ENCODE measurements at regions not wholly inside any gene's neighbourhood (a gene's known extent, or its start where the extent isn't known, plus 50 kb on each side); places are given as distances from the start of the nearest gene placed in this dataset.

GRCh38 chr20:60212695-60213094 is 254.5 kb downstream of the CDH26 start:
- intact Hi-C loops (cut with micrococcal nuclease), result loop anchor here (5.0 kb wide), 2 partner anchors 50 to 1015 kb away; no protein-coding TSS in a partner anchor
- Mint-ChIP-seq H3K9me3 (no peaks in the 10 kb centered on the region), H3K36me3 (ENCODE audit: low read depth) (no peaks in the 10 kb centered on the region), H3K27me3 (ENCODE audit: low read depth) (peaks cover 2% of the 10 kb centered on the region), H3K4me3 (no peak overlapping the region), H3K27ac (no peak overlapping the region), H3K4me1 (ENCODE audit: low read depth) (peaks cover 3% of the 10 kb centered on the region)
- DNase-seq, result no peak
- CTCF ChIA-PET, result interaction anchor here (2.0 kb wide), 1 partner anchor 52 kb away, joined by 6 read pairs; no protein-coding TSS in a partner anchor

DNA sequence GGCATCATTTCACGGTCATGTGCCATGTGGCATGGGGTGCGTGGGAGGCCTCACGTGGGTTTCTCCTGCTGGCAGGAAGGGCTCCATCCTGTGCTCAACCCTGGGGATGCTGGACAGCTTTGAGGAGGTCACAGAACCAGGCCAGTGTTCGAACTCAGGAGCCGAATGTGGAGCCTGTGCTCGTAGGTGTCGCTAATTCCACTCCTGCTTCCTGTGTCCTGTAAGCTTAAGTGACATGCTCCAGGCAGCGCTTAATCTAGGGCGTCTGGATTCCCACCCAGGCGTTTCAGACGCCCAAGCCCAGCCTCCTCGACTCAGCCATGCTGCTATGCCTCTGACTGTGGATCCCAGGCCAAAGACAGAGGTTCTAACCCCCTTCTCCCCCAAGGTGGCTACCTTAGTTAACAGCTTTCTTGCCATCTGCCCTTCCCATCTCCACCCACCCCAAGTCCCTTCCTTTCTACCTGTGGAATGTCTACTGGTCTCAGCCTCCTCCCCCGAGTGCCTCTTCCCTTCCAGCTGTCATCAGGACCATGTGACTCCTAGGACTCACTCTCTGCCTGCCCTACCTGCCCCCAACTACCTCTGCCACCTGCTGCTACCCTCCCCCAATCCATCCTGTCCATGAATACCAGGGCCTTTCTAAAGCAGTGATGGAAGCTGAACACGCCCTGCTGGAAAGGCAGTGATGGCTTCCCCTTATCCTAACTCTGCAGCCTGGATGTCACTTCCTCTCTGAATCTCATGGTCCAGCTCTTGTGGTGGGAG is 255.1 kb downstream of the CDH26 start:
- CTCF ChIA-PET, result interaction anchor here (1.0 to 2.0 kb wide), 3 partner anchors 8 to 156 kb away, joined by 4 to 6 read pairs (median 5); no protein-coding TSS in a partner anchor
- H3K27ac Mint-ChIP-seq, result no peak overlapping the region
- peaks cover 2% of the 10 kb centered on the region for H3K27me3 Mint-ChIP-seq (ENCODE audit: low read depth)
- no peak overlapping the region for H3K4me3 Mint-ChIP-seq
- H3K36me3 Mint-ChIP-seq (ENCODE audit: low read depth), result no peaks in the 10 kb centered on the region
- intact Hi-C loops (cut with micrococcal nuclease), result loop anchor here (5.0 kb wide), 2 partner anchors 49 to 1014 kb away; no protein-coding TSS in a partner anchor
- peaks cover 3% of the 10 kb centered on the region for H3K4me1 Mint-ChIP-seq (ENCODE audit: low read depth)
- DNase-seq, result no peak
- H3K9me3 Mint-ChIP-seq, result no peaks in the 10 kb centered on the region

DNA sequence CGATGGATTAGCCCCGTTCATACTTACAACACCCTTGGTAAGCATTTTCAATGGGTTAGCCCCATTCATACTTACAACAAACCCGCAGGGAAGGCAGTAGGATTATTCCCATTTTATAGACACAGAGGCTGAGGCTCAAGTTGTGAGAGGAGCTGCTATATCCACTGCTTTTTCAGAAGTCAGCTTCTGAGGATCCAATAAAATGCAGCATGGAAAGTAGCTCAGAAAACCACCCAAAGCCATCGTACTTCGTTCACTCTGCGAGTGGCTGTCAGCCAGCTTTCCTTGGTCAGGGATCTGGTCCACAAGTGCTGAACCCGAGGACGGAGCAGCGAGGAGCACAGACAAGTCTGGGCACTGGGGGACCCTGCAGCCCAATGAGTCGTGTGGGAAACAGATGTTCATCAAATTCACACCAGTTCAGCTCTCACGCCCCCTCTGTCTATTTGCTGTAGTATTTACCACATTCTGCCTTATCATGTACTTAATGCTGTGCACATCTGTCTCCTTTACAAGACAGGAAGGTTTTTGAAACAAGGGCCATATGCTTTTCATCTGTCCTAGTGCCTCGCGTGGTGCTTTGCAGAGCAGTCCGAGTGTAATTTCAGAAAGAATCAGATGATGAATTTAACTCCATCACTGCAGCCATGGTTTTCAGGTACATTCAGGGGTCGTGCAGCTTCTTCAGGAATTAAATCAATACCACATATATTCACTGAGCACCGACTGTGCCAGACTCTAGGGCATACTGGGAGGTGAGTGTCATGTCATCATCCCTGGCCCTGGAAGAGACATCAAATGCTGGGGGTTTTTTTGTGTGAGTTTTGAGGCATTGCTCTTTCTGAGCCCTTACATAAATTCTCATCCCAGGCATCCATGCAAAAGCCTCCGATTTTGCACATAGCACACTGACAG is 256.9 kb downstream of the CDH26 start:
- no peaks in the 10 kb centered on the region for H3K9me3 Mint-ChIP-seq

DNA sequence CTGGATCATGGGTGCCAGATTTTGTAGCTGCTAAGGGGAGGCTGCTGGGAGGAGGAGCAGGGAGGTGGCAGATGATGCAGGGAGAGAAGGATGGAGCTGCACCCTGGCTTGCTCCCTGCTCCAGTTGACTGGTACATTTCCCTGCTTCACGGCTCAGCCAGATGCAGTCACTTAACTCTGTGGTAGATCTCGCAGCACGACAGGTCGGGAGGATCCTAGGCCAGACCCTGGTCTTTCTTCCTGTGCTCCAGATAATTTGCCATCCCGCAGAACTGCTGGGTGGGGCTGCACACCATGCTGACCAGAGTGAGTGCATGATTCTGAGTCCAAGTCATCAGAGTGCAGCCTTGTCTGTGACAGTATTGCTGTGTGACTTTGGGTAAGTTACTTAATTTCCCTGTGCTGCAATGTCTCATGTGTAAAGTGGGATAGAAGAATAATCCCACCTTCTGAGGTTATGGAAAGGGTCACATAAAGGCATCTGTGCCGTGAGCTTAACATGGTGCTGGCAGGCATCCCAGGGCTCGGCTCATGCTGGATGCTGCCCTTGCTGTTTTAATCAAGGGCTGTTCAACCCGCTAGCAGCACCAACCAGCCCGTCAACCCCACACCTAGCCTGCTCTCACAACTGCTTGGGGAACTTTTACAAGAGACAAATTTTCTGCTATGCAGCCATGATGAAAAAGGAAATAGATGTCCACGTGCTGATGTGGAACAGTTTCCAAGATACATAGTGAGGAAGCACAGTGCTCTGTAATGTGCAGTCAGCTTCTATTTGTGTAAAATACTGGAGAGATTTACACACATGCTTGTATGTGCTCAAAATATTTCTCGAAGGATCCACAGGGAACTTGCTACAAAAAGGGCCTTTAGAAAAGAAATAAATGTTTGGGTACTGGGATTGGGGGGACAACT is 257.9 kb downstream of the CDH26 start:
- CTCF ChIA-PET, result interaction anchor here (0.6 kb wide), 1 partner anchor 1013 kb away, joined by 6 read pairs; no protein-coding TSS in a partner anchor
- Mint-ChIP-seq H3K27me3 (ENCODE audit: low read depth) (peaks cover 1% of the 10 kb centered on the region), H3K27ac (no peak overlapping the region), H3K4me3 (no peak overlapping the region), H3K9me3 (no peaks in the 10 kb centered on the region), H3K36me3 (ENCODE audit: low read depth) (no peaks in the 10 kb centered on the region), H3K4me1 (ENCODE audit: low read depth) (peaks cover 1% of the 10 kb centered on the region)
- DNase-seq, result no peak
- intact Hi-C loops (cut with micrococcal nuclease), result no loop called here

More for the DNA sequence above, 256.9 kb downstream of the CDH26 start:
- peaks cover 3% of the 10 kb centered on the region for H3K4me1 Mint-ChIP-seq (ENCODE audit: low read depth)
- CTCF ChIA-PET, result interaction anchor here (0.6 kb wide), 1 partner anchor 1014 kb away, joined by 6 read pairs; no protein-coding TSS in a partner anchor
- intact Hi-C loops (cut with micrococcal nuclease), result loop anchor here (5.0 kb wide), 2 partner anchors 47 to 1012 kb away; no protein-coding TSS in a partner anchor
- no peak overlapping the region for H3K27ac Mint-ChIP-seq
- DNase-seq, result no peak
- H3K27me3 Mint-ChIP-seq (ENCODE audit: low read depth), result peaks cover 2% of the 10 kb centered on the region
- no peak overlapping the region for H3K4me3 Mint-ChIP-seq
- no peaks in the 10 kb centered on the region for H3K36me3 Mint-ChIP-seq (ENCODE audit: low read depth)

DNA sequence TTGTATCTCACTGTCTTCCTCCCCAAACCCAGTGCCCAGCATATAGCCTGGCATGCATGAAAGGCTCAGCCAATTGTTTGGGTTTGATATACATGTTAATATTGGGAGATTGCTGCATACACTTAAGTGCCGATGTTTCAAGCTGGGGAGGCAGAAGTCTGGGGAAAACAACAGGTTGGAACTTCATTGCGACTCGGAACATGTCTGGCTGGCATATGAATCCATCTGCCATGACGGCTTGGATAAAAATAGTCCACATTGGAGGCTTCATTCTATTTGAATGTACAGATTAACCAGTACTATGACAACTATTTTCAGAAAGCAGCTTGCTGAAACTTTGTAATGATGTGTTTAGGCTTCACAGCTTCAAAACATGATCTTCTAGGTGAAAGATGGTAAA is 261.0 kb downstream of the CDH26 start:
- Mint-ChIP-seq H3K36me3 (ENCODE audit: low read depth) (no peaks in the 10 kb centered on the region), H3K9me3 (no peaks in the 10 kb centered on the region), H3K4me3 (no peak overlapping the region), H3K27me3 (ENCODE audit: low read depth) (no peaks in the 10 kb centered on the region), H3K4me1 (ENCODE audit: low read depth) (no peaks in the 10 kb centered on the region), H3K27ac (no peak overlapping the region)
- DNase-seq, result no peak
- intact Hi-C loops (cut with micrococcal nuclease), result no loop called here
- CTCF ChIA-PET, result interaction anchor here (1.5 kb wide), 1 partner anchor 9 kb away, joined by 5 read pairs; no protein-coding TSS in a partner anchor

- no peak overlapping the region for H3K4me3 Mint-ChIP-seq
- CTCF ChIA-PET, result interaction anchor here (1.5 kb wide), 1 partner anchor 10 kb away, joined by 5 read pairs; no protein-coding TSS in a partner anchor
- no peaks in the 10 kb centered on the region for H3K4me1 Mint-ChIP-seq (ENCODE audit: low read depth)
- H3K27ac Mint-ChIP-seq, result no peak overlapping the region
- no peaks in the 10 kb centered on the region for H3K36me3 Mint-ChIP-seq (ENCODE audit: low read depth)
- H3K9me3 Mint-ChIP-seq, result no peaks in the 10 kb centered on the region
- intact Hi-C loops (cut with micrococcal nuclease), result no loop called here
- no peaks in the 10 kb centered on the region for H3K27me3 Mint-ChIP-seq (ENCODE audit: low read depth)
- no peak for DNase-seq
Observed at GRCh38 chr20:60219984-60220562, 261.9 kb downstream of the CDH26 start.

DNA sequence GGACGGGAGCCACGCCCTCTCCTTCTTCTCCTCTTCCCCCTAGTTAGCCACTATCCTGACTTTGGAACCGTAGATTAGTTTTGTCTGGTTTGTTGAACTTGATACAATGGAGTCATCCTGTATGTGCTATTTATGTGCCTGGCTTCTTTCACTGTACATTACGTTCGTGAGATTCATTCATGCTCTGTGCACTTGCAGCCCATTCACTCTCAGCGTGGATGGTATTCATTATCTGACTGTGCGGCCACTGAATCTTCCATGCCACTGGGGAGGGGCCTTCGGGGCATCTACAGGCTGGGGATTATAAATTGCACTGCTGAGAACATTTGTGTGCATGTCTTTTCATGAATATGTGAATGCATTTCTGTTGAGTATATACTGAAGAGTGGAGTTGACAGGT is 262.5 kb downstream of the CDH26 start:
- CTCF ChIA-PET, result no interaction called here
- Mint-ChIP-seq H3K27me3 (ENCODE audit: low read depth) (no peaks in the 10 kb centered on the region), H3K9me3 (no peaks in the 10 kb centered on the region), H3K4me3 (no peak overlapping the region), H3K4me1 (ENCODE audit: low read depth) (no peaks in the 10 kb centered on the region), H3K36me3 (ENCODE audit: low read depth) (no peaks in the 10 kb centered on the region), H3K27ac (no peak overlapping the region)
- DNase-seq, result no peak
- intact Hi-C loops (cut with micrococcal nuclease), result no loop called here

GRCh38 chr20:60221593-60221992 is 263.4 kb downstream of the CDH26 start:
- Mint-ChIP-seq H3K36me3 (ENCODE audit: low read depth) (no peaks in the 10 kb centered on the region), H3K4me1 (ENCODE audit: low read depth) (no peaks in the 10 kb centered on the region), H3K4me3 (no peak overlapping the region), H3K27ac (no peak overlapping the region), H3K27me3 (ENCODE audit: low read depth) (no peaks in the 10 kb centered on the region), H3K9me3 (no peaks in the 10 kb centered on the region)
- DNase-seq, result no peak
- CTCF ChIA-PET, result no interaction called here
- intact Hi-C loops (cut with micrococcal nuclease), result no loop called here

DNA sequence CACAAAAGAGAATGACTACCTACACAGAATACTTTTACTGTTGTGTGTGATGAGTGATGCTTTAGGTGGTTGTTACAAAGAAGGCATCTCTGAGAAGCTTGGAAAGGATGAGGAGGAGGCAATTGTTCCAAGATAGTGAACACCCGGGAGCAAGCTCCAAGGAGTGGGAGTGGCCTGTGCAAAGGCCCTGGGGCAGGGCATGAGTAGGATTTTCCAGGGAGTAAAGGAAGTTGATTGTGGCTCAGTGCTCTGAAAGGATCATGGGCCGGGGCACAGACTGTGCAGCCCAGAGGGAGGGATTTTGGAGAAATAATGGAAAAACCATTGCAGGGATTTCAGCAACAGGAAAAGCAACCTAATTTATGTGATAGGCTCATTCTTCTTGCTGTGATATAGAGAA is 264.3 kb downstream of the CDH26 start:
- no peaks in the 10 kb centered on the region for H3K4me1 Mint-ChIP-seq (ENCODE audit: low read depth)
- no peaks in the 10 kb centered on the region for H3K27me3 Mint-ChIP-seq (ENCODE audit: low read depth)
- no peaks in the 10 kb centered on the region for H3K9me3 Mint-ChIP-seq
- DNase-seq, result no peak
- H3K4me3 Mint-ChIP-seq, result no peak overlapping the region
- CTCF ChIA-PET, result no interaction called here
- H3K27ac Mint-ChIP-seq, result no peak overlapping the region
- intact Hi-C loops (cut with micrococcal nuclease), result no loop called here
- no peaks in the 10 kb centered on the region for H3K36me3 Mint-ChIP-seq (ENCODE audit: low read depth)

- CTCF ChIA-PET, result no interaction called here
- intact Hi-C loops (cut with micrococcal nuclease), result no loop called here
- Mint-ChIP-seq H3K9me3 (no peaks in the 10 kb centered on the region), H3K27ac (no peak overlapping the region), H3K4me3 (no peak overlapping the region), H3K36me3 (ENCODE audit: low read depth) (no peaks in the 10 kb centered on the region), H3K4me1 (ENCODE audit: low read depth) (no peaks in the 10 kb centered on the region), H3K27me3 (ENCODE audit: low read depth) (no peaks in the 10 kb centered on the region)
- DNase-seq, result no peak
Observed at GRCh38 chr20:60223174-60223573, 265.0 kb downstream of the CDH26 start.

- CTCF ChIA-PET, result no interaction called here
- no peaks in the 10 kb centered on the region for H3K9me3 Mint-ChIP-seq
- no peak overlapping the region for H3K27ac Mint-ChIP-seq
- no peak overlapping the region for H3K4me3 Mint-ChIP-seq
- H3K27me3 Mint-ChIP-seq (ENCODE audit: low read depth), result no peaks in the 10 kb centered on the region
- no peaks in the 10 kb centered on the region for H3K36me3 Mint-ChIP-seq (ENCODE audit: low read depth)
- peak; percentile 39 for DNase-seq
- intact Hi-C loops (cut with micrococcal nuclease), result no loop called here
- H3K4me1 Mint-ChIP-seq (ENCODE audit: low read depth), result no peaks in the 10 kb centered on the region
Observed at GRCh38 chr20:60224914-60225313, 266.7 kb downstream of the CDH26 start.

Data from activated naive CD4-positive, alpha-beta T cell treated with anti-CD3 and anti-CD28 coated beads for 36 hours (primary cell).